HG03354 (cell line): ENCODE measurements at regions not wholly inside any gene's neighbourhood (a gene's known extent, or its start where the extent isn't known, plus 50 kb on each side); places are given as distances from the start of the nearest gene placed in this dataset.

Experiments used
- ATAC-seq: cut with Tn5 transposase; IDR thresholded peaks from one replicate; pipeline ENCODE4 v1.9.1; 2021; ENCODE audit warnings: mild to moderate bottlenecking; ENCODE audit not compliant: unreplicated experiment, poor library complexity, severe bottlenecking

GRCh38 chr9:28607843-28608242, 1034.6 kb upstream of the C9orf72 start:
- ATAC-seq = no peak

GRCh38 chr9:28610339-28610738, 1037.1 kb upstream of the C9orf72 start:
- ATAC-seq = no peak

- ATAC-seq = no peak
These were observed 1043.0 kb upstream of the C9orf72 start for GRCh38 chr9:28616310-28616709.

GRCh38 chr9:28620011-28620410, 1046.7 kb upstream of the C9orf72 start:
- ATAC-seq = no peak

- no peak for ATAC-seq
These were observed 1047.4 kb upstream of the C9orf72 start for GRCh38 chr9:28620661-28621060.

- ATAC-seq = no peak
These were observed 1051.5 kb upstream of the C9orf72 start for GRCh38 chr9:28624771-28625170.

GRCh38 chr9:28628031-28628430, 1054.8 kb upstream of the C9orf72 start:
- ATAC-seq = no peak

GRCh38 chr9:28648723-28649122, 1075.4 kb upstream of the C9orf72 start:
- no peak for ATAC-seq

- ATAC-seq = no peak
These were observed 1077.0 kb upstream of the C9orf72 start for GRCh38 chr9:28650327-28650726.

- ATAC-seq = no peak
These were observed 1077.9 kb upstream of the C9orf72 start for GRCh38 chr9:28651050-28651722.

GRCh38 chr9:28653216-28653615, 1079.9 kb upstream of the C9orf72 start:
- no peak for ATAC-seq

GRCh38 chr9:28656727-28657126, 1083.4 kb upstream of the C9orf72 start:
- ATAC-seq = no peak

GRCh38 chr9:28661853-28662252, 1088.6 kb upstream of the C9orf72 start:
- no peak for ATAC-seq

GRCh38 chr9:28662675-28663074, 1089.4 kb upstream of the C9orf72 start:
- ATAC-seq = no peak

- ATAC-seq = no peak
These were observed 1094.9 kb upstream of the C9orf72 start for GRCh38 chr9:28668158-28668557.

GRCh38 chr9:28671000-28671399, 1097.7 kb upstream of the C9orf72 start:
- ATAC-seq = no peak

- no peak for ATAC-seq
These were observed 1104.8 kb upstream of the C9orf72 start for GRCh38 chr9:28678097-28678496.

GRCh38 chr9:28688172-28688571, 1114.9 kb upstream of the C9orf72 start:
- no peak for ATAC-seq

GRCh38 chr9:28692012-28692411, 1118.7 kb upstream of the C9orf72 start:
- ATAC-seq = no peak

- ATAC-seq = no peak
These were observed 1123.7 kb upstream of the C9orf72 start for GRCh38 chr9:28696960-28697359.

GRCh38 chr9:28699632-28700031, 1126.4 kb upstream of the C9orf72 start:
- no peak for ATAC-seq

GRCh38 chr9:28707616-28708015, 1134.3 kb upstream of the C9orf72 start:
- no peak for ATAC-seq
